DND-41 (cell line): ENCODE measurements at regions not wholly inside any gene's neighbourhood (a gene's known extent, or its start where the extent isn't known, plus 50 kb on each side); places are given as distances from the start of the nearest gene placed in this dataset.

Experiments used
- ATAC-seq: fragments of 200-7000 bp; cut with Tn5 transposase; 3 replicates; pipeline ENCODE4 v1.9.1; 2021; ENCODE audit warnings: low read depth; ENCODE audit not compliant: insufficient read depth
- DNase-seq: peaks from one replicate; pipeline ENCODE4 v3.0.0-alpha.2; 2020
- H2AFZ ChIP-seq: 2 replicates; pipeline ENCODE4 v1.6.0; 2012; ENCODE audit warnings: low read depth, low read length
- H3K27ac ChIP-seq: 2 replicates; pipeline ENCODE4 v1.5.1; 2012; ENCODE audit warnings: low read length, inconsistent platforms
- H3K27me3 ChIP-seq: fragments of 200-600 bp; sonication (generic); 2 replicates; pipeline ENCODE4 v1.6.0; 2012; ENCODE audit warnings: low read length, mild to moderate bottlenecking, inconsistent platforms; ENCODE audit not compliant: insufficient read depth, poor library complexity
- H3K36me3 ChIP-seq: 2 replicates; pipeline ENCODE4 v1.5.1; 2012; ENCODE audit warnings: low read length, inconsistent platforms; ENCODE audit not compliant: insufficient read depth
- H3K4me1 ChIP-seq: 2 replicates; pipeline ENCODE4 v1.5.1; 2012; ENCODE audit warnings: mild to moderate bottlenecking, low read length; ENCODE audit not compliant: insufficient read depth
- H3K4me2 ChIP-seq: 2 replicates; pipeline ENCODE4 v1.6.0; 2012; ENCODE audit warnings: mild to moderate bottlenecking, moderate library complexity, low read length, inconsistent platforms; ENCODE audit not compliant: insufficient read depth
- H3K4me3 ChIP-seq, 2 experiments: fragments of 200-600 bp in 1 of 2; shearing (Covaris generic) in 1 of 2; 2 replicates each; pipeline ENCODE4 v1.5.1; 2012 to 2016; ENCODE audit warnings: inconsistent platforms in 2 of 2, low read length in 2 of 2, mild to moderate bottlenecking in 2 of 2, low read depth in 1 of 2, moderate library complexity in 1 of 2
- H3K79me2 ChIP-seq: 2 replicates; pipeline ENCODE4 v1.6.0; 2012; ENCODE audit warnings: low read length, inconsistent platforms; ENCODE audit not compliant: insufficient read depth
- H3K9ac ChIP-seq: 2 replicates; pipeline ENCODE4 v1.6.0; 2012; ENCODE audit warnings: low read depth, mild to moderate bottlenecking, inconsistent platforms, low read length, moderate library complexity
- H3K9me3 ChIP-seq: 2 replicates; pipeline ENCODE4 v1.5.1; 2012; ENCODE audit warnings: low read length, moderate library complexity, mild to moderate bottlenecking, inconsistent platforms; ENCODE audit not compliant: insufficient read depth, severe bottlenecking
- H4K20me1 ChIP-seq: 2 replicates; pipeline ENCODE4 v1.6.0; 2012; ENCODE audit warnings: low read length; ENCODE audit not compliant: insufficient read depth
- CTCF ChIP-seq: IDR thresholded peaks from 2 replicates; pipeline ENCODE4 v1.5.1; 2012; ENCODE audit warnings: borderline replicate concordance, low read length, moderate library complexity, mild to moderate bottlenecking; ENCODE audit not compliant: poor library complexity, severe bottlenecking; ENCODE audit errors: extremely low read depth
- EZH2 ChIP-seq: IDR thresholded peaks from 3 replicates; pipeline ENCODE4 v1.6.1; 2012; ENCODE audit warnings: borderline replicate concordance, low read depth, mild to moderate bottlenecking, moderate library complexity, low read length, inconsistent platforms; ENCODE audit not compliant: severe bottlenecking

- Histone ChIP-seq H3K4me1 (no peaks in the 10 kb centered on the region), H3K79me2 (peaks cover 12% of the 10 kb centered on the region), H3K9me3 (peaks cover 17% of the 10 kb centered on the region), H4K20me1 (no peaks in the 10 kb centered on the region), H3K36me3 (peaks cover 23% of the 10 kb centered on the region; the same call in 1 of the 2 replicates), H3K4me3 (no peak overlapping the region), H3K4me2 (no peak overlapping the region), H3K27ac (no peak overlapping the region), H3K9ac (no peak overlapping the region), H2AFZ (no peak overlapping the region), H3K27me3 (no peaks in the 10 kb centered on the region)
- ATAC-seq (no peak), DNase-seq (no peak)
- TF ChIP-seq CTCF (no peak), EZH2 (no peak)
Observed at GRCh38 chr1:77614037-77614436, 68.4 kb downstream of the ZZZ3 start.
